BJ (cell line): ENCODE measurements at regions not wholly inside any gene's neighbourhood (a gene's known extent, or its start where the extent isn't known, plus 50 kb on each side); places are given as distances from the start of the nearest gene placed in this dataset.
"Not testable (repeated sequence)": the region's sequence is repeated elsewhere in the genome, so short reads cannot be mapped to it uniquely, and the experiment has no call there.

Experiments
- CTCF ChIA-PET: fragments of 350-600 bp; formaldehyde crosslinking; extraction: SDS; loops from one replicate; lab custom pipeline; 2021; ENCODE audit warnings: antibody characterized with exemption, inconsistent platforms; lab: Yijun Ruan, JAX
- POLR2A ChIA-PET: fragments of 300-600 bp; sonication (Branson Sonifier 250); formaldehyde crosslinking; extraction: SDS; loops from one replicate; lab custom pipeline; 2021; ENCODE audit warnings: antibody characterized with exemption; lab: Charles Lee
- DNase-seq: peaks from one replicate; pipeline ENCODE4 v3.0.0-alpha.2; 2011; ENCODE audit warnings: low read depth
- H3K27me3 ChIP-seq: 2 replicates; pipeline ENCODE4 v1.6.0; 2011; ENCODE audit warnings: low read length; ENCODE audit not compliant: control insufficient read depth, insufficient read depth
- H3K36me3 ChIP-seq: 2 replicates; pipeline ENCODE4 v1.5.1; 2011; ENCODE audit warnings: low read length; ENCODE audit not compliant: control insufficient read depth, insufficient read depth
- H3K4me3 ChIP-seq: 2 replicates; pipeline ENCODE4 v1.5.1; 2011; ENCODE audit warnings: low read depth, mild to moderate bottlenecking, control low read depth, low read length
- TF ChIP-seq, protein P1 (sequence below): IDR thresholded peaks from 2 replicates; pipeline ENCODE4 v1.5.1; 2011; ENCODE audit warnings: low read depth, mild to moderate bottlenecking, control low read depth, inconsistent platforms, low read length, moderate library complexity; ENCODE audit not compliant: insufficient read depth

DNA sequence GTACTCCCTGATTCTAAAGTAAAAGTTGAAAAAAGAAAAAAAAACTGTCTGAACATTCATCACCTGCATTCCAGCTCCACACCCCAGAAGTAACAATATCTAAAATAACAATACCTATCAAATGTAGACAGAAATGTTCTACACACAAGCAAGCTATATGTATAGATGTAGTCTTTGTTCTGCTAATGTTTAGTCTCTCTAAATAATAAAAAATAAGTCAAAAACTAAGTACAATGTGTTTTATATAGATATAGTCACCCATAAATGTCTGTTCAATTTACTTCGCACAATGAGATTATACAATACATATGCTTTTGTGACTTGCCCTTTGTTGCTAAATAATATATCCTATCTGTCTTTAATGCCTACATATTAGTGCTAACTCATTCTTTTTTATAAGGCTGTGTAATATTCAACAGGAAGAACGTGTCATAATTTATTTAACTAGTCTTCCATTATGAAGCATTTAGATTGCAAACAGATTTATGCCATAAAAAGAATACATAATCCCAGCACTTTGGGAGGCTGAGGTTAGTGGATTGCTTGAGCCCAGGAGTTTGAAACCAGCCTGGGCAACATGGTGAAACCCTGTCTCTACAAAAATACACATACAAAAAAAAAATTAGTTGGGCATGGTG is 216.2 kb upstream of the ZNF217 start:
- TF ChIP-seq, protein P1, sequence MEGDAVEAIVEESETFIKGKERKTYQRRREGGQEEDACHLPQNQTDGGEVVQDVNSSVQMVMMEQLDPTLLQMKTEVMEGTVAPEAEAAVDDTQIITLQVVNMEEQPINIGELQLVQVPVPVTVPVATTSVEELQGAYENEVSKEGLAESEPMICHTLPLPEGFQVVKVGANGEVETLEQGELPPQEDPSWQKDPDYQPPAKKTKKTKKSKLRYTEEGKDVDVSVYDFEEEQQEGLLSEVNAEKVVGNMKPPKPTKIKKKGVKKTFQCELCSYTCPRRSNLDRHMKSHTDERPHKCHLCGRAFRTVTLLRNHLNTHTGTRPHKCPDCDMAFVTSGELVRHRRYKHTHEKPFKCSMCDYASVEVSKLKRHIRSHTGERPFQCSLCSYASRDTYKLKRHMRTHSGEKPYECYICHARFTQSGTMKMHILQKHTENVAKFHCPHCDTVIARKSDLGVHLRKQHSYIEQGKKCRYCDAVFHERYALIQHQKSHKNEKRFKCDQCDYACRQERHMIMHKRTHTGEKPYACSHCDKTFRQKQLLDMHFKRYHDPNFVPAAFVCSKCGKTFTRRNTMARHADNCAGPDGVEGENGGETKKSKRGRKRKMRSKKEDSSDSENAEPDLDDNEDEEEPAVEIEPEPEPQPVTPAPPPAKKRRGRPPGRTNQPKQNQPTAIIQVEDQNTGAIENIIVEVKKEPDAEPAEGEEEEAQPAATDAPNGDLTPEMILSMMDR: no peak
- peak; percentile 15 for DNase-seq
- H3K27me3 ChIP-seq: no peaks in the 10 kb centered on the region
- ChIA-PET POLR2A (interaction anchor here (0.6 to 0.7 kb wide), 3 partner anchors 104 to 424 kb away, joined by 3 to 4 read pairs (median 3); no protein-coding TSS in a partner anchor), CTCF (interaction anchor here (0.6 to 1.4 kb wide), 2 partner anchors 18 to 218 kb away, joined by 3 to 5 read pairs; no protein-coding TSS in a partner anchor)
- H3K4me3 ChIP-seq: no peak overlapping the region
- H3K36me3 ChIP-seq: no peaks in the 10 kb centered on the region

GRCh38 chr20:53809217-53809616 is 215.6 kb upstream of the ZNF217 start:
- H3K27me3 ChIP-seq: no peaks in the 10 kb centered on the region
- no peak overlapping the region for H3K4me3 ChIP-seq
- TF ChIP-seq, protein P1: no peak
- ChIA-PET POLR2A (no interaction called here), CTCF (interaction anchor here (0.6 to 1.4 kb wide), 3 partner anchors 19 to 218 kb away, joined by 3 to 5 read pairs (median 3); no protein-coding TSS in a partner anchor)
- no peaks in the 10 kb centered on the region for H3K36me3 ChIP-seq
- no peak for DNase-seq

- TF ChIP-seq, protein P1: no peak
- POLR2A ChIA-PET: interaction anchor here (0.7 kb wide), 1 partner anchor 156 kb away, joined by 6 read pairs; no protein-coding TSS in a partner anchor
- CTCF ChIA-PET: interaction anchor here (0.8 to 1.4 kb wide), 3 partner anchors 20 to 109 kb away, joined by 3 to 5 read pairs (median 3); no protein-coding TSS in a partner anchor
Observed at GRCh38 chr20:53808733-53809132, 215.1 kb upstream of the ZNF217 start.

GRCh38 chr20:53808302-53808701 is 214.7 kb upstream of the ZNF217 start:
- not testable (repeated sequence) for H3K27me3 ChIP-seq, H3K4me3 ChIP-seq, H3K36me3 ChIP-seq, DNase-seq
- ChIA-PET CTCF (interaction anchor here (0.8 to 1.4 kb wide), 2 partner anchors 20 to 43 kb away, joined by 3 to 5 read pairs; no protein-coding TSS in a partner anchor), POLR2A (interaction anchor here (0.7 kb wide), 1 partner anchor 155 kb away, joined by 6 read pairs; no protein-coding TSS in a partner anchor)

More at GRCh38 chr20:53808733-53809132, 215.1 kb upstream of the ZNF217 start:
- H3K36me3 ChIP-seq: no peaks in the 10 kb centered on the region
- no peak overlapping the region for H3K4me3 ChIP-seq
- DNase-seq: no peak
- H3K27me3 ChIP-seq: no peaks in the 10 kb centered on the region

DNA sequence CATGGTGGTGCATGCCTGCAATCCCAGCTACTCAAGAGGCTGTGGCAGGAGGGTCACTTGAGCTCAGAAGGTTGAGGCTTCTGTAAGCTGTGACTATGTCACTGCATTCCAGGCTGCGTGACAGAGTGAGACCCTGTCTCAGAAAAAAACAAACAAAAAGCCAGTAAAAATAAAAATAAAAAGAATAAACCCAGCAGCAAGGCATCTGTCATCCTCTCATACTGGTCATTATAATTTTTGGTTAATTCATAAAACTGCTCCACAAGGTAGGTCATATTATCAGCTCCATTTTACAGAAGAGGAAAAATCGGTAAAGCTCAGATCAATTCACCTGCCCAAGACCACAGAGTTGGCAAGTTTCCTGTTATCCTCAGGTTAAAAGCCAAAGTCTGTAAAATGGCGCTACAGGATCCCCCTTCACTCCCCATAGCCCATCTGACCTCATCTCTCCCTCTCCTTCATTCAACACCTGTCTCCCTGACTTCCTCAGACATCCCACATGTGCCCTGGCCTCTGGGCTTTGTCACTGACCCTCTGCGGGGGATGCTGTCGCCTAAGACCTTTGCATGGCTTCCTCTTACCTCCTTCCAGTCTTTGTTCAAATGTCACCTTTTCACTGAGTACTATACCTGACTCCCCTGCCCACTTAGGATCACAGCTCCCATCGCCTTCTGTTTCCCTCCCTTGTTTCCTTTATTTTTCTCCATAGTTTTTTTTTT is 213.2 kb upstream of the ZNF217 start:
- H3K27me3 ChIP-seq: no peaks in the 10 kb centered on the region
- H3K36me3 ChIP-seq: no peaks in the 10 kb centered on the region
- CTCF ChIA-PET: interaction anchor here (0.6 to 1.0 kb wide), 2 partner anchors 10 to 27 kb away, joined by 4 to 6 read pairs; no protein-coding TSS in a partner anchor
- DNase-seq: no peak
- POLR2A ChIA-PET: no interaction called here
- TF ChIP-seq, protein P1: no peak
- no peak overlapping the region for H3K4me3 ChIP-seq
